Suprapubic skin (tissue), 4 donors: ENCODE measurements at regions not wholly inside any gene's neighbourhood (a gene's known extent, or its start where the extent isn't known, plus 50 kb on each side); places are given as distances from the start of the nearest gene placed in this dataset.

Experiments used
- POLR2A ChIP-seq, 2 donors: fragments of 450-650 bp; IDR thresholded peaks; one replicate each; pipeline ENCODE4 v1.6.1; 2017; ENCODE audit warnings: antibody characterized with exemption in 2 of 2, mild to moderate bottlenecking in 2 of 2, moderate library complexity in 2 of 2
- POLR2AphosphoS5 ChIP-seq, 3 donors: sonication (generic); formaldehyde crosslinking; IDR thresholded peaks; one replicate each; pipeline ENCODE4 v1.6.1; 2017; ENCODE audit warnings: antibody characterized with exemption in 3 of 3
- TF ChIP-seq, protein P1 (sequence below), 2 donors: fragments of 200-600 bp in 1 of 2; fragments of 450-650 bp in 1 of 2; sonication (generic) in 1 of 2; IDR thresholded peaks; one replicate each; pipeline ENCODE4 v1.5.1; 2016 to 2019; ENCODE audit warnings: antibody characterized with exemption in 2 of 2, mild to moderate bottlenecking in 1 of 2, moderate library complexity in 1 of 2

DNA sequence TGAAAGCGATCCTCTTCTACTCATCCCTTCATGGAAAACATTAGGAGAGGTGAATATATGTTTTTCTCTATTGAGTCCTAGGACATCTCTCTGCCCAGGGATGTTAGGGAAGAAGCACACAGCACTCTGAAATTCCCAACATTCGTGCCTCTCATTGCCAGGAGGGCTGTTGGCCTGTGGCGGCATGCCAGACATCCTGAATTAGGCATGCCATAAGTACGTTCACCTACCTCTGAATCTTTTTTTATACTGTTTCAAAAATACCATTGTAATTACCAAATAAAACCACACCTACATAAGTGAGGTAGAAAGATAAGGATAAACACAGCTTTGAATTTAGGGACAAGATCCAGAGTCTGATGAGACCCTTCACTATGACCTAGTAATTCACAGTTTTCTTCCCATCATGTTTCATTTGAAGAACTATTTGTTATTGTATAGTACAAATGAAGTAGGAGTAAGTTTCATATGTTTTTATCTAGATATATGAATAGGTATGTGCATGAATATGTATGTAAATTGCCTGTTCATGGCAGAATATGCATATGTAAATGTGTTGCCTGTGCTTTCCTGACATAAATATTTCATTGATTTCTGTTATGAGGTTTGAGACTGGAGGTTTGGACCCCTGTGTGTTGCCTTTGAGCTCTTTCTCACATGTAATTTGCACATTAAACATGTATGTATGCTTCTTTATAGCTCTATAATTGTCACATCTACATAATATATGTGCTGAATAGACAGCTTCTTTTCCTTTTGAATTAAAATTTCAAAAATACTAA lies 66.6 kb upstream of the STAM2 start:
- no peak for TF ChIP-seq POLR2A (IDR thresholded peaks at IDR 0.05)
- TF ChIP-seq, protein P1, sequence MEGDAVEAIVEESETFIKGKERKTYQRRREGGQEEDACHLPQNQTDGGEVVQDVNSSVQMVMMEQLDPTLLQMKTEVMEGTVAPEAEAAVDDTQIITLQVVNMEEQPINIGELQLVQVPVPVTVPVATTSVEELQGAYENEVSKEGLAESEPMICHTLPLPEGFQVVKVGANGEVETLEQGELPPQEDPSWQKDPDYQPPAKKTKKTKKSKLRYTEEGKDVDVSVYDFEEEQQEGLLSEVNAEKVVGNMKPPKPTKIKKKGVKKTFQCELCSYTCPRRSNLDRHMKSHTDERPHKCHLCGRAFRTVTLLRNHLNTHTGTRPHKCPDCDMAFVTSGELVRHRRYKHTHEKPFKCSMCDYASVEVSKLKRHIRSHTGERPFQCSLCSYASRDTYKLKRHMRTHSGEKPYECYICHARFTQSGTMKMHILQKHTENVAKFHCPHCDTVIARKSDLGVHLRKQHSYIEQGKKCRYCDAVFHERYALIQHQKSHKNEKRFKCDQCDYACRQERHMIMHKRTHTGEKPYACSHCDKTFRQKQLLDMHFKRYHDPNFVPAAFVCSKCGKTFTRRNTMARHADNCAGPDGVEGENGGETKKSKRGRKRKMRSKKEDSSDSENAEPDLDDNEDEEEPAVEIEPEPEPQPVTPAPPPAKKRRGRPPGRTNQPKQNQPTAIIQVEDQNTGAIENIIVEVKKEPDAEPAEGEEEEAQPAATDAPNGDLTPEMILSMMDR (IDR thresholded peaks at IDR 0.05): no peak
- TF ChIP-seq POLR2AphosphoS5 (IDR thresholded peaks at IDR 0.05): no peak
